GM12878 (cell line): ENCODE measurements at regions not wholly inside any gene's neighbourhood (a gene's known extent, or its start where the extent isn't known, plus 50 kb on each side); places are given as distances from the start of the nearest gene placed in this dataset.

ENCODE experiments used
- ATAC-seq: fragments of 200-7000 bp; cut with Tn5 transposase; 3 replicates; pipeline ENCODE4 v1.9.1; 2020; ENCODE audit warnings: mild to moderate bottlenecking, moderate library complexity
- BruUV-seq: library from RNA; stranded (reverse); fragments of 400-500 nt; replicated peaks from 2 replicates; lab custom pipeline; 2021; lab: Mats Ljungman, UMichigan
- CTCF ChIA-PET: fragments of 300-600 bp; sonication (Branson Sonifier 250); formaldehyde crosslinking; extraction: SDS; loops from one replicate; lab custom pipeline; 2021; ENCODE audit warnings: inconsistent platforms; lab: Yijun Ruan, JAX
- POLR2A ChIA-PET: fragments of 350-600 bp; formaldehyde crosslinking; extraction: SDS; loops from one replicate; lab custom pipeline; 2021; ENCODE audit warnings: inconsistent platforms; lab: Charles Lee
- RAD21 ChIA-PET: fragments of 300-600 bp; sonication (Branson Sonifier 250); formaldehyde crosslinking; loops from one replicate; lab custom pipeline; 2023; ENCODE audit warnings: antibody characterized with exemption; ENCODE audit not compliant: unreplicated experiment; lab: Charles Lee
- SMC1A ChIA-PET: fragments of 300-600 bp; sonication (Branson Sonifier 250); formaldehyde crosslinking; loops from one replicate; lab custom pipeline; 2023; ENCODE audit not compliant: unreplicated experiment, uncharacterized antibody; lab: Charles Lee
- DNase-seq: peaks from one replicate; pipeline ENCODE4 v3.0.0-alpha.2; 2011; ENCODE audit warnings: low read depth, low spot score
- FAIRE-seq: peaks from 3 replicates; lab custom pipeline; 2011; peaks lifted over from hg19 to GRCh38; lab: Jason Lieb, UNC
- H2AFZ ChIP-seq: 2 replicates; pipeline ENCODE4 v1.6.0; 2011; ENCODE audit warnings: low read depth, low read length, control low read depth; ENCODE audit not compliant: control insufficient read depth
- H3K27ac ChIP-seq: 2 replicates; pipeline ENCODE4 v1.5.1; 2011; ENCODE audit warnings: control low read depth; ENCODE audit not compliant: control insufficient read depth, insufficient read depth
- H3K27me3 ChIP-seq, 2 experiments: replicated peaks in 1 of 2; 2 replicates each; pipeline versions ENCODE4 v1.6.0 to v1.6.1; 2011; ENCODE audit warnings: low read length in 1 of 2; ENCODE audit not compliant: control insufficient read depth in 2 of 2, insufficient read depth in 2 of 2
- H3K36me3 ChIP-seq, 2 experiments: 2 replicates each; pipeline ENCODE4 v1.5.1; 2011; ENCODE audit warnings: low read length in 1 of 2; ENCODE audit not compliant: control insufficient read depth in 2 of 2, insufficient read depth in 2 of 2
- H3K4me1 ChIP-seq: 2 replicates; pipeline ENCODE4 v1.6.1; 2011; ENCODE audit warnings: mild to moderate bottlenecking, low read length, moderate library complexity, mixed read lengths; ENCODE audit not compliant: control insufficient read depth, insufficient read depth
- H3K4me2 ChIP-seq: 2 replicates; pipeline ENCODE4 v1.6.0; 2011; ENCODE audit warnings: control low read depth; ENCODE audit not compliant: control insufficient read depth, insufficient read depth
- H3K4me3 ChIP-seq: fragments of 200-600 bp; sonication (generic); 2 replicates; pipeline ENCODE4 v1.5.1; 2016
- H3K79me2 ChIP-seq: 2 replicates; pipeline ENCODE4 v1.6.0; 2011; ENCODE audit warnings: low read length; ENCODE audit not compliant: control insufficient read depth, insufficient read depth
- H3K9ac ChIP-seq: 2 replicates; pipeline ENCODE4 v1.8.0; 2011; ENCODE audit warnings: low read length, control low read depth, mixed read lengths; ENCODE audit not compliant: control insufficient read depth, insufficient read depth
- H3K9me3 ChIP-seq: replicated peaks from 3 replicates; pipeline ENCODE4 v1.5.1; 2011; ENCODE audit warnings: mild to moderate bottlenecking, low read length; ENCODE audit not compliant: control insufficient read depth, insufficient read depth
- H4K20me1 ChIP-seq: 2 replicates; pipeline ENCODE4 v1.6.0; 2011; ENCODE audit not compliant: control insufficient read depth, insufficient read depth
- KAT2A ChIP-seq: conservative IDR thresholded peaks from 2 replicates; pipeline ENCODE4 v1.6.1; 2011; ENCODE audit warnings: low read depth, low read length; ENCODE audit not compliant: control insufficient read depth
- PAX8 ChIP-seq: fragments of 450-650 bp; IDR thresholded peaks from 2 replicates; pipeline ENCODE4 v1.6.1; 2017; ENCODE audit warnings: mild to moderate bottlenecking, moderate library complexity
- PML ChIP-seq: IDR thresholded peaks from 2 replicates; pipeline ENCODE4 v1.6.1; 2012; ENCODE audit warnings: low read length, inconsistent platforms
- SMAD5 ChIP-seq: IDR thresholded peaks from 2 replicates; pipeline ENCODE4 v1.6.1; 2016; ENCODE audit warnings: antibody characterized with exemption, low read depth
- TCF12 ChIP-seq: IDR thresholded peaks from 2 replicates; pipeline ENCODE4 v1.6.1; 2011; ENCODE audit warnings: low read depth, mild to moderate bottlenecking, low read length
- WGBS: methylation state at CpG from one replicate; pipeline ENCODE4 v1.1.6; 2016; ENCODE audit warnings: low lambda C conversion rate; ENCODE audit not compliant: insufficient replicate concordance, insufficient coverage; ENCODE audit errors: missing lambda C conversion rate; 5-methylcytosine and 5-hydroxymethylcytosine counted together
- in situ Hi-C: fragments of 300-500 bp; cut with MboI; formaldehyde crosslinking; loops from 9 replicates; pipeline ENCODE4 v1.14.3; 2018; ENCODE audit warnings: mixed read lengths
- intact Hi-C: fragments of 100-400 bp; cut with micrococcal nuclease; formaldehyde crosslinking; loops from one replicate; pipeline ENCODE4 v1.14.2; 2022; ENCODE audit not compliant: unreplicated experiment
- TF ChIP-seq, protein P1 (sequence below): fragments of 450-650 bp; IDR thresholded peaks from 2 replicates; pipeline ENCODE4 v1.6.1; 2017; ENCODE audit warnings: borderline replicate concordance

- BruUV-seq: no TSS peak
- ATAC-seq: no peak
- Histone ChIP-seq H3K36me3 (no peaks in the 10 kb centered on the region), H3K9me3 (no peaks in the 10 kb centered on the region), H4K20me1 (no peaks in the 10 kb centered on the region), H3K9ac (no peak overlapping the region), H3K27me3 (no peaks in the 10 kb centered on the region; a peak in 1 of 4 replicates), H2AFZ (no peak overlapping the region), H3K4me3 (no peak overlapping the region), H3K79me2 (no peaks in the 10 kb centered on the region), H3K4me1 (no peaks in the 10 kb centered on the region), H3K4me2 (no peak overlapping the region), H3K27ac (no peak overlapping the region)
- intact Hi-C loops (no loop called here), in situ Hi-C loops (no loop called here)
- TF ChIP-seq SMAD5: no peak
- no peak for TF ChIP-seq PAX8
- no peak for TF ChIP-seq PML
- TF ChIP-seq TCF12: no peak
- TF ChIP-seq, protein P1, sequence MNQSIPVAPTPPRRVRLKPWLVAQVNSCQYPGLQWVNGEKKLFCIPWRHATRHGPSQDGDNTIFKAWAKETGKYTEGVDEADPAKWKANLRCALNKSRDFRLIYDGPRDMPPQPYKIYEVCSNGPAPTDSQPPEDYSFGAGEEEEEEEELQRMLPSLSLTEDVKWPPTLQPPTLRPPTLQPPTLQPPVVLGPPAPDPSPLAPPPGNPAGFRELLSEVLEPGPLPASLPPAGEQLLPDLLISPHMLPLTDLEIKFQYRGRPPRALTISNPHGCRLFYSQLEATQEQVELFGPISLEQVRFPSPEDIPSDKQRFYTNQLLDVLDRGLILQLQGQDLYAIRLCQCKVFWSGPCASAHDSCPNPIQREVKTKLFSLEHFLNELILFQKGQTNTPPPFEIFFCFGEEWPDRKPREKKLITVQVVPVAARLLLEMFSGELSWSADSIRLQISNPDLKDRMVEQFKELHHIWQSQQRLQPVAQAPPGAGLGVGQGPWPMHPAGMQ: no peak
- TF ChIP-seq KAT2A: no peak
- 51% methylated on average over 5 of the region's 5 CpGs for WGBS
- ChIA-PET POLR2A (no interaction called here), SMC1A (interaction anchor here (0.6 kb wide), 1 partner anchor 659 kb away, joined by 4 read pairs; no protein-coding TSS in a partner anchor), CTCF (interaction anchor here (0.7 to 1.1 kb wide), 2 partner anchors 20 to 1149 kb away, joined by 3 read pairs; no protein-coding TSS in a partner anchor), RAD21 (no interaction called here)
- FAIRE-seq: no peak
- DNase-seq: no peak
Measured at GRCh38 chr2:148594216-148594615, 50.3 kb upstream of the EPC2 start.
